Thymus (tissue), 11 donors: ENCODE measurements at regions not wholly inside any gene's neighbourhood (a gene's known extent, or its start where the extent isn't known, plus 50 kb on each side); places are given as distances from the start of the nearest gene placed in this dataset.

Experiments used
- DNase-seq, 9 donors: peaks; one replicate each; pipeline ENCODE4 v3.0.0-alpha.2; 2013; ENCODE audit warnings: low spot score in 9 of 9, low read depth in 6 of 9, missing footprints in 1 of 9
- H3K27ac ChIP-seq, 2 donors: one replicate each; pipeline ENCODE4 v1.5.1; 2013; ENCODE audit warnings: control low read depth in 1 of 2, low read depth in 1 of 2, low read length in 1 of 2, mild to moderate bottlenecking in 1 of 2, moderate library complexity in 1 of 2
- H3K27me3 ChIP-seq, 2 donors: one replicate each; pipeline ENCODE4 v1.5.1; 2013; ENCODE audit warnings: low read length in 1 of 2; ENCODE audit not compliant: control insufficient read depth in 2 of 2, insufficient read depth in 1 of 2
- H3K36me3 ChIP-seq, 2 donors: one replicate each; pipeline ENCODE4 v1.5.1; 2013; ENCODE audit warnings: low read length in 1 of 2, mild to moderate bottlenecking in 1 of 2, moderate library complexity in 1 of 2; ENCODE audit not compliant: control insufficient read depth in 2 of 2, insufficient read depth in 2 of 2
- H3K4me1 ChIP-seq, 2 donors: one replicate each; pipeline ENCODE4 v1.5.1; 2013; ENCODE audit warnings: low read length in 2 of 2; ENCODE audit not compliant: control insufficient read depth in 2 of 2, insufficient read depth in 2 of 2
- H3K4me3 ChIP-seq, 2 donors: one replicate each; pipeline ENCODE4 v1.5.1; 2013; ENCODE audit warnings: low read length in 2 of 2, control low read depth in 1 of 2, mild to moderate bottlenecking in 1 of 2
- H3K9me3 ChIP-seq, 2 donors: one replicate each; pipeline ENCODE4 v1.5.1; 2013; ENCODE audit warnings: low read length in 1 of 2, mild to moderate bottlenecking in 1 of 2; ENCODE audit not compliant: control insufficient read depth in 2 of 2, insufficient read depth in 1 of 2
- WGBS: extraction: QIAGEN DNeasy Blood & Tissue Kit; methylation state at CpG from one replicate; pipeline ENCODE4 v1.1.7; 2013; 5-methylcytosine and 5-hydroxymethylcytosine counted together
- donor health status: healthy.

- Histone ChIP-seq H3K9me3 (no peaks in the 10 kb centered on the region), H3K4me1 (no peaks in the 10 kb centered on the region), H3K27ac (no peak overlapping the region), H3K36me3 (no peaks in the 10 kb centered on the region), H3K4me3 (no peak overlapping the region), H3K27me3 (no peaks in the 10 kb centered on the region)
- 84% methylated on average over 2 of the region's 2 CpGs for WGBS
- DNase-seq = no peak
Observed at GRCh38 chr4:188714501-188714900, 575.3 kb downstream of the TRIML1 start.

GRCh38 chr4:188714907-188715306, 575.7 kb downstream of the TRIML1 start:
- DNase-seq = no peak
- Histone ChIP-seq H3K4me3 (no peak overlapping the region), H3K27ac (no peak overlapping the region), H3K36me3 (no peaks in the 10 kb centered on the region), H3K9me3 (no peaks in the 10 kb centered on the region), H3K27me3 (no peaks in the 10 kb centered on the region), H3K4me1 (no peaks in the 10 kb centered on the region)
- 92% methylated on average over 3 of the region's 3 CpGs for WGBS

GRCh38 chr4:188717661-188718060, 578.4 kb downstream of the TRIML1 start:
- Histone ChIP-seq H3K4me3 (no peak overlapping the region), H3K4me1 (no peaks in the 10 kb centered on the region), H3K27me3 (no peaks in the 10 kb centered on the region), H3K9me3 (peaks cover 0 to 3% of the 10 kb centered on the region in 2 donors), H3K36me3 (no peaks in the 10 kb centered on the region), H3K27ac (no peak overlapping the region)
- WGBS = 91% methylated on average over 2 of the region's 2 CpGs
- DNase-seq = no peak

GRCh38 chr4:188719794-188720193, 580.6 kb downstream of the TRIML1 start:
- DNase-seq = no peak
- Histone ChIP-seq H3K4me3 (no peak overlapping the region), H3K27ac (no peak overlapping the region), H3K9me3 (peaks cover 0 to 3% of the 10 kb centered on the region in 2 donors), H3K4me1 (no peaks in the 10 kb centered on the region), H3K27me3 (no peaks in the 10 kb centered on the region), H3K36me3 (no peaks in the 10 kb centered on the region)
- WGBS = 96% methylated on average over 1 of the region's 1 CpG

GRCh38 chr4:188722911-188723310, 583.7 kb downstream of the TRIML1 start:
- Histone ChIP-seq H3K9me3 (peaks cover 0 to 7% of the 10 kb centered on the region in 2 donors), H3K36me3 (no peaks in the 10 kb centered on the region), H3K4me3 (no peak overlapping the region), H3K27ac (no peak overlapping the region), H3K27me3 (no peaks in the 10 kb centered on the region), H3K4me1 (no peaks in the 10 kb centered on the region)
- DNase-seq = no peak

GRCh38 chr4:188727746-188728145, 588.5 kb downstream of the TRIML1 start:
- 96% methylated on average over 1 of the region's 1 CpG for WGBS
- Histone ChIP-seq H3K9me3 (peaks cover 0 to 4% of the 10 kb centered on the region in 2 donors), H3K4me1 (no peaks in the 10 kb centered on the region), H3K27me3 (no peaks in the 10 kb centered on the region), H3K27ac (no peak overlapping the region), H3K4me3 (no peak overlapping the region), H3K36me3 (no peaks in the 10 kb centered on the region)
- no peak for DNase-seq

- no peak for DNase-seq
- WGBS = 33% methylated on average over 1 of the region's 1 CpG
- H3K36me3 ChIP-seq = no peaks in the 10 kb centered on the region
- H3K27ac ChIP-seq = no peak overlapping the region
- H3K9me3 ChIP-seq = peaks cover 0 to 4% of the 10 kb centered on the region in 2 donors
- no peaks in the 10 kb centered on the region for H3K4me1 ChIP-seq
- no peaks in the 10 kb centered on the region for H3K27me3 ChIP-seq
- H3K4me3 ChIP-seq = no peak overlapping the region
Observed at GRCh38 chr4:188728359-188728758, 589.1 kb downstream of the TRIML1 start.

- Histone ChIP-seq H3K4me1 (no peaks in the 10 kb centered on the region), H3K4me3 (no peak overlapping the region), H3K27ac (no peak overlapping the region), H3K27me3 (no peaks in the 10 kb centered on the region), H3K36me3 (no peaks in the 10 kb centered on the region), H3K9me3 (peaks cover 0 to 11% of the 10 kb centered on the region in 2 donors)
- 96% methylated on average over 3 of the region's 3 CpGs for WGBS
- no peak for DNase-seq
Observed at GRCh38 chr4:188732131-188732530, 592.9 kb downstream of the TRIML1 start.

GRCh38 chr4:188735082-188735481, 595.8 kb downstream of the TRIML1 start:
- Histone ChIP-seq H3K9me3 (peaks cover 0 to 11% of the 10 kb centered on the region in 2 donors), H3K36me3 (no peaks in the 10 kb centered on the region), H3K4me3 (no peak overlapping the region), H3K4me1 (no peaks in the 10 kb centered on the region), H3K27me3 (no peaks in the 10 kb centered on the region), H3K27ac (no peak overlapping the region)
- DNase-seq = no peak
- 96% methylated on average over 15 of the region's 15 CpGs for WGBS
